ENCODE measurements at regions not wholly inside any gene's neighbourhood (a gene's known extent, or its start where the extent isn't known, plus 50 kb on each side); places are given as distances from the start of the nearest gene placed in this dataset.

- TF ChIP-seq CTCF (IDR thresholded peaks at IDR 0.05): no peak
- no peak for TF ChIP-seq POLR2A (IDR thresholded peaks at IDR 0.05)
- no peak for TF ChIP-seq POLR2AphosphoS5 (IDR thresholded peaks at IDR 0.05)
- TF ChIP-seq EP300 (IDR thresholded peaks at IDR 0.05): no peak
Observed at GRCh38 chr4:106425576-106425975, 57.0 kb upstream of the GIMD1 start.

Data from suprapubic skin (tissue), 4 donors.